Cerebellar nuclear complex (tissue), 1 donor: ENCODE measurements at regions not wholly inside any gene's neighbourhood (a gene's known extent, or its start where the extent isn't known, plus 50 kb on each side); places are given as distances from the start of the nearest gene placed in this dataset.

Experiments used
- DNase-seq, 2 experiments: peaks; one replicate each; lab custom pipeline; 2025; lab: John Stamatoyannopoulos, UW

GRCh38 chr2:147711031-147711430 is 133.8 kb upstream of the ACVR2A start:
- no peak for DNase-seq

- no peak for DNase-seq
These were observed 135.2 kb upstream of the ACVR2A start for GRCh38 chr2:147709655-147710054.

DNA sequence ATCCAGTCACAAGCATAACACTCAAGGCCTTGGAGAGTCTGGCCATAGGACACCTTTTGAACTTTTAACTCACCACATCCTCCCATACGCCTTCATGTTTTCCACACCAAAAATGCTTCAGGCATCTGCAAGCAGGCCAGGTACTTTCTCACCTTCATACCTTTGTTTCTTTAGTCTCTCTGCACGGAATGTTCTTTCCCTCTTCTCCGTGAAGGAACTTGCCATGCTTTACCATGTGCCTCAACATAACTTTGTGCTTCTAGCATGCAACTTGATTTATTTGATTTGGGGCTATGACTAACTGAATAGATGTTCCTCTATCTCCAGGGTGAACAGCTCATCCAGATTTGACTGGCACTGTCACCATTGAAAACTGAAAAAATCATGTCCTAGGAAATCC is 141.7 kb upstream of the ACVR2A start:
- no peak for DNase-seq

DNA sequence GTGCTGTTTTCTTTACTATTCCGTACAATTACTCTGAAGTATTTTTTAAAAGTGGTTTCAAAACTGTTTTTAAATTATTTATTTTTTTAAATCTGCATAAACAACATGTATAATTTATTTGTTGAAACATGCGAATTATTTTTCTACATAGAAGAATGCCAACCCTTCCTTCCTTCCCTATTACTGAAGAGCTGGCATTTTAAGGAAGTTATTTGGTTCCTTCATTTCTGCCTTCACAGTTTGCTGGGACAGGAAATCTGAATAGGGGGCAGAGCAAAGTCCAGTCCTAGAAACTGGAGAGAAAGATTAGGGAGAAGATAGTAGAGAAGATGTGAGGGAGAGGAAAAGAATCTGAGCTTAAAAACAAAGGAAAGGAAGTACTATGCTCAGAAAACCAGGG is 146.7 kb upstream of the ACVR2A start:
- no peak for DNase-seq

- no peak for DNase-seq
These were observed 148.4 kb upstream of the ACVR2A start for GRCh38 chr2:147696426-147696825.

GRCh38 chr2:147689220-147689909 is 155.5 kb upstream of the ACVR2A start:
- no peak for DNase-seq

DNA sequence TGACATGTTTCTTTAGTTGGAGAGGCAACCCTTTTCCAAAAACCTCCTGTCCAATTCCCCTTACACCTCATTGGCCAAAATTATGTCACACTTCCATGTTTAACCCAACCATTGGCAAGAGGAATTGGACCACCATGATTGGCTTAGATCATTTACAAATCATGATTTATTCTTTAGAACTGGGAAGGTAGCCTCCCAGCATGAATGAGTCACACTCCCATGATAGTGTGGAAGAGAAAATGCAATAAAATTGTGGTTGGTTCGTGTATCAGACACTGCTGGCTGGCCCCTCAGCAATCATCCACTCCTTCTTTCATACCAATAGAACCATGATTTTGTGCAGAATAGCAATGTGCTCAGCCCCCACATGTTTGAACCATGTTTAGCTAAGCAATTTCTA is 156.6 kb upstream of the ACVR2A start:
- DNase-seq: no peak

DNA sequence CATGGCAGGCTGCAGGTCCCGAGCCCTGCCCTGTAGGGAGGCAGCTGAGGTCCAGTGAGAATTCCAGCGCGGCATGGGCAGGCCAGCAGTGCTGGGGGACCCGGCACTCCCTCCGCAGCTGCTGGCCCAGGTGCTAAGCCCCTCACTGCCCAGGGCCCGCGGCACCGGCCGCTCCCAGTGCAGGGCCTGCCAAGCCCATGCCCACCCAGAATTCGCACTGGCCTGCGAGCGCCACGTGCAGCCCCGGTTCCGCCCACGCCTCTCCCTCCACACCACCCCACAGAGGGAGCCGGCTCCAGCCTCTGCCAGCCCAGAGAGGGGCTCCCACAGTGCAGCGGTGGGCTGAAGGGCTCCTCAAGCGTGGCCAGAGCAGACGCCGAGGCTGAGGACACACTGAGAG is 158.5 kb upstream of the ACVR2A start:
- no peak for DNase-seq

- no peak for DNase-seq
These were observed 159.9 kb upstream of the ACVR2A start for GRCh38 chr2:147684903-147685302.

GRCh38 chr2:147683380-147683779 is 161.4 kb upstream of the ACVR2A start:
- DNase-seq: no peak

- DNase-seq: no peak
These were observed 163.7 kb upstream of the ACVR2A start for GRCh38 chr2:147681093-147681492.

DNA sequence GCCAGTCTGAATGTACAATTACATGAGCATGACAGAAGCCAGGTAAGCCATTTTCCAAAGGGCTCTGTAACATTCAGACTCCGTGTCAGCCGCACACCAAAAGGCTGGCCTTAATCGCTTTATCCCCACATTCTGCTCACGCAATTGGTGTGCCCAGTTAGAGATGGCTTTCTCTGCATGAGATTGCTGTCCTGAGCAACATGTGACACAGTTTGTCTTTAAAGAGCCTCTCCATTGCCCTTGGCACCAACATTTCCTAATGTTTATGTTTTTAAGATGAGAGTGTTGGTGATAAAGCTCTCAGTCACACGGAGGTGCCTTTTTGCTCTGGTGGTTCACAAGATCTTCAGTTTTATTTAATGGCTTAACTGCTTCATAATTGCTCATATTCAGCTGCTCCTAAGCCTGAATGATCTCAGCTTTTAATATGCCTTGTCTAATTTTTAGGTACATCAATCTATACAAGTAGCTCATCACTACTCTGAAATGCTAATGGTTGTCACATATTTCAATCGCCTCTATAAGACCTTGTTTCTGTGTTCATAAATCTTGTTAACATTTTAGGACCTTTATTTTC is 164.8 kb upstream of the ACVR2A start:
- DNase-seq: no peak

DNA sequence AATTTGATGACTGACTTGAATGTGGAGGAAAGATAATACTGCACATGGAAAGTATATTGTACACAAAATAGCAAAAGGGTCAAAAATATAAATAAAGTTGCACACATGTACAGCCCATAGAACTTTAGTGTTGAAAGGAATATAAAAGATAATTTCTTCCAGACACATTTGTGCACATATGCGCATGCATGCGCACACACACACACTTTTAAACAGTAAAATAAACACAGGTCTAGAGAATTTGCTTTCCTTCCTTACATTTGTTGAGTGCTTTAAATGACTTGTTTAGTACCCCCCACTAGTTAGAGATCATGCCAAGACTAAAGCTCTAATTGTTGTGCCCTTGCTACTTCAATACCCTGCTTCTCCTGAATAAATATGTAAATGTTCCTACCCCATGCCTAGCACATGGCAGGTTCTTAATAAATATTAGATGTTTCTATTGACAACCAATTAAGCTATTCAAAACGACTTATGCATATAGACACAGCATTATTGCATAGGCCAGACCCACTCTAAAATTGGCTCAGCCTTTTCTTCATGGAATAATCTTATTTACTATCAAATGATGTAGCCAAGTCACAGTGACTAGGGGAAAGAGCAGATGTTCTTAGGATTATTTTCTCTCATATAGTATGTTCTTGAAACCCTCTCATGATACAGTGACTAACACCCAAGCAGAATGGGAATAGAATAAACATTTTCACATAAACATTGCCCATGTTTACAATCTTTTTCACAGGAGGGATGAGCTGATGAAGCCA is 165.5 kb upstream of the ACVR2A start:
- no peak for DNase-seq

- no peak for DNase-seq
These were observed 179.7 kb upstream of the ACVR2A start for GRCh38 chr2:147665105-147665504.

GRCh38 chr2:147663962-147664361 is 180.9 kb upstream of the ACVR2A start:
- no peak for DNase-seq

DNA sequence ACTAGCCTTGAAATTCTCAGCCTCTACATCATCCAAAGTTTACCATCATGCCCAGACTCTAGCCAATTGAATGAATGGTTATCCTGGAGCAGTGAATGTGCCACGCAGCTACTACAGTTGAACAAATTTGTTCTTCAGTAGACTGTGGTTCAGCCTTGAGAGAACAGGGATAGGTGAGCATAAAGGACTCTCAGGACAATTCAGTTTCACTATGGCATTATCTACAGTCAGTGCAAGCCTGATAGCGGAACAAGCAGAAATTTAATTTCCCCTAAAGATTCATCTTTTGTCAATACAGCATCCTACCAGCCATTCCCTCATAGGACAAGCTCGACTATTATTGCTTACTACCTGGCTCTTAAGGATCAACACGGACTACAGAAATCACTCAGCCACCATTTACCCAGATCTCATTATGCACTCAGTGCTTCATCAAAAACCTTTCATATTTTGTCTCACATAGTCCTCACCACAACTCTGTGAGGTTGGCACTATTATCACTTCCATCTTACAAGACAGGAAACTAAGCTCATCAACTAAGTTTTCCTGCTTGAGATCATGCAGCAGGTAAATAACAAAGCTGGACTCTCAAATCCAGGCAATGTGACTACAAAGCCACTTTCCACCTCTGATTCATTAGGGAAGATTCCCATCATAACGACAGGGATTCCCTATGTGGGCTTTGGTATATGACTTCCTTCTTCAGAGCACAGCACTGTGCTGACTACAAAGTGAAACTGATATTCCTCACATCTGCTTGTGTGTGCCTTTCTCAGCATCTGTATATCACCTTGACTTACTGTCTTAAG is 181.5 kb upstream of the ACVR2A start:
- DNase-seq: no peak

DNA sequence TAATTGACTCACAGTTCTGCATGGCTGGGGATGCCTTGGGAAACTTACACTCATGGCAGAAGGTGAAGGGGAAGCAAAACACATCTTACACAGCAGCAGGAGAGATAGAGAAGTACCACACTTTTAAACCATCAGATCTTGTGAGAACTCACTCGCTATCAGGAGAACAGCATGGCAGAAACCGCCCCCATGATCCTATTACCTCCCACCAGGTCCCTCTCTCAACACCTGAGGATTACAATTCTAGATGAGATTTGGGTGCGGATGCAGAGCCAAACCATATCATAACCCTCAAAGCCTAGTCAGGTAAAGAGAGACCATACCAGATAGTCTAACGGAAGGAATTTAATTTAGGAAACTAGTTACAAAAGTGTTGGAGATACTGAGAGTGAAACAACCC is 182.6 kb upstream of the ACVR2A start:
- DNase-seq: no peak

GRCh38 chr2:147660680-147661079 is 184.1 kb upstream of the ACVR2A start:
- DNase-seq: no peak

- DNase-seq: no peak
These were observed 185.8 kb upstream of the ACVR2A start for GRCh38 chr2:147659051-147659450.

- DNase-seq: no peak
These were observed 187.5 kb upstream of the ACVR2A start for GRCh38 chr2:147657086-147658000.

DNA sequence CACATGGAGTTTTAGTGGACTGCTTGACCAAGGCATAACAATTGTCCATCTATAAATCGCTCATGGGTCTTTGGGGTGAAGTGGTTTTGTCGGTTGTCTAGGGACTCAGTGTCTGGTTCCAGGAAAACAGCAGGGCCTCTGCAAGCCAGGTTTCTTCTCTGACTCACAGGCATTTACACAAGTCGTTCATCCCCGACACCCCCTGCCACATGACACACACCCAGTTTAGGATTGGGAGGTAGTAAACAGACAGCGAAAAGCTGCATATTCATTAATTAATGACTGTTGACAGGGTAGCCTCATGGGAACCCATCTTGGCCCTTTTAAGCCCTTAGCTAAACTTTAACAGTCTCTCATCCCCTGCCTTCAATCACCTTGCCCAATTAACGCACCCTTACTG is 194.8 kb upstream of the ACVR2A start:
- DNase-seq: no peak
